ENCODE measurements at regions not wholly inside any gene's neighbourhood (a gene's known extent, or its start where the extent isn't known, plus 50 kb on each side); places are given as distances from the start of the nearest gene placed in this dataset.
"Not testable (repeated sequence)": the region's sequence is repeated elsewhere in the genome, so short reads cannot be mapped to it uniquely, and the experiment has no call there.

- no peak for DNase-seq (ENCODE audit: low read depth)
Observed at GRCh38 chr11:121904148-121904547, 211.9 kb downstream of the BLID start.

DNA sequence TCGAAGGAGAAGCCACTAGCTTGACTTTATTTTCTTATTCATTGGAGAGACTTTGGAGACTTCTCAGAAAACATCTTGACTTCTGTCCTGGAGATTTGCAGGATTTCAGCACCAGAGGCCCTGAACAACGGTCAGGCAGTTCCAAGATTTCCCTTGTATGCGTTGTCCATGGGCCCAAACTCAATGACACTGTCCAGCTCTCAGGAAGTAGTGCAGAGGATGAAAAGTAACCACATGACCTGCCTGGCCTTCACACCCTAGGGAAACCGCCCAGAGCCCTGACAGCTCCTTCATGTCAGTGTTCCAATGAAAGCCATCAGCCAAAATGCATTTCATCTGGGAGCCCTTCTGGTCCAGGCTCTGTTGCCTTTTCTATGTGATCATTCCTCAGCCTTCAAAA lies 214.1 kb downstream of the BLID start:
- DNase-seq (ENCODE audit: low read depth): no peak

DNA sequence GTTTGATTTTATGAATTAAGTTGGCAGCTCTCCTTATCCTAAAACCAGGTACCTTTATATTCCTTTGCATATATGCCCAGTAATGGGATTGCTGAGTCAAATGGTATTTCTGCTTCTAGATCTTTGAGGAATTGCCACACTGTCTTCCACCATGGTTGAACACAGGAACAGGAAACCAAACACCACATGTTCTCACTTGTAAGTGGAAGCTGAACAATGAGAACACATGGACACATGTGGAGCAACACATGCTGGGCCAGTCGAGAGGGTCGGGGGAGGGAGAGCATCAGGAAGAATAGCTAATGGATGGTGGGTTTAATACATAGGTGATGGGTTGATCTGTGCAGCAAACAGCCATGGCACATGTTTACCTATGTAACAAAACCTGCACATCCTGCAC lies 214.6 kb downstream of the BLID start:
- not testable (repeated sequence) for DNase-seq (ENCODE audit: low read depth)

DNA sequence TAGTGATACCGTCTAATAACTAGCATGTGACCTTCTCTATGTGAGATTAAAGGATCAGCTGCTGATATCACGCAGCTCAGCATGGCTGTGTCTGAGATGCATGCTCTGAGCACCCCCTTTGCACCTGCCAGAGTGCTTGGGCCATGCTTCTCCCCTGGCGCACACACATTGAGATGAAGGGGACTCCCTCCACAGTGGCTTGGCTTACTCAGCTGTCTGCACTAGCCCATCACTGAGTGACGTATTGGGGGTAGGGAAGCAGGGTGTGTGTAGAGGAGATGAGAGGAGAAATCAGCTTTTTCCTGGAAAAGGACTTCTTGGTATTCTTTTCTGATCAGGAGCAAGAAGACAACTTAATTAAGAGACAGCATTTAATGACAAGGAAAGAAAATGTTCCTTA lies 216.5 kb downstream of the BLID start:
- no peak for DNase-seq (ENCODE audit: low read depth)

DNA sequence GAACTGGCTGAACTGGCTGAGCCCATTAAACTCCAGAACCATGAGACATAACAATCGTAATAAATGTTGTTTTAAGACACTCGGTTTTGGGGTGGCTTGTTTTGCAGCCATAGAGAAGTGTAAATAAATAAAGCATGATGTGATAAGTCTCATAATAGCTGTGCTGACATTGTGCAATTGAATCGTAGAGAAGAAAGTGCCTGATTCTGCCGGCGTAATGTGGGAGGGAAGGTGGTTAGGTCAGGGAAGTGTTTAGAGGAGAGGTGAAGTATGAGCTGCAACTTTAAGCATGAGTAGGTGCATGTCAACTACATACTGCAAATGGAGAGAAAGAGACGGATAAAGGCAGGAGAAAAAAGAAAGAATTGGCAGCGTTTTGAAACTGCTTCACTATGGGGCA lies 217.1 kb downstream of the BLID start:
- no peak for DNase-seq (ENCODE audit: low read depth)

DNA sequence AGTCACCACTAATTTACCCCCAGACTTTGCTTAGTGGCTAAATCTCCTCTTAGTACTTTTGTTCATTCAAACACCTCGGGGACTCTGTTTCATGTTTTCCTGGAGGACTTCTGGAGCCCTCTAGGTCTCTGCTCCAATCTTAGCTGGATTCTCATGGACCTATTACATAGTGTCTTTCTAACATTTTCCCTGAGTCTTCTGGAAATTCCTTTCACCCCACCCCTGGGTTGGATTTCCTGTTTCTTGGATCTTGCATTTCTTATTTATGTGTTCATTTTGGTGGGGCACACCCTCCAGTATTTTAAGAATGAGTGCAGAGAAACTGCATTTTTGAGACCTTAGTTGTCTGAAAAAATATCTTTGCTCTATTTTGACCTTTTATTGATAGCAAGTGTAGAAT lies 220.1 kb downstream of the BLID start:
- peak; percentile 65 for DNase-seq (ENCODE audit: low read depth)

DNA sequence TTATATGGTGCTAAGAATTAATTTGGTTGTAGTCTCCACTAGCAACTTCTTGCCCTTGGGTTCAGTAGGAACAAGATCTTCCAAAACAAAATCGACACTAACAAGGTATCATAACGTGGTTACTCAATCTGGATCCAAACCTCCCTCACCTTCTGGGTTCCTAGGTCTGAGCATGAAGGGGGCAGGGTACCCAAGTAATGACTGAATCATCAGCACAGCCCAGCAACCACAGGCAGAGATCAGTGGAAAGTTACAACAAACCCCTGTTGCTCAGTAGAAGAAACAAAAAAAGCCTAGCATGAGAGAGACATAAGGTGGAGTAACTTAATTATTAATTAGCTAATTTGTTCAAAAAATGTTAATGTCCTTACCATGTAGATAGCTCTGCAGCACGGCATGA lies 221.4 kb downstream of the BLID start:
- peak; percentile 71 for DNase-seq (ENCODE audit: low read depth)

- DNase-seq (ENCODE audit: low read depth): no peak
Observed at GRCh38 chr11:121892863-121893262, 223.2 kb downstream of the BLID start.

DNA sequence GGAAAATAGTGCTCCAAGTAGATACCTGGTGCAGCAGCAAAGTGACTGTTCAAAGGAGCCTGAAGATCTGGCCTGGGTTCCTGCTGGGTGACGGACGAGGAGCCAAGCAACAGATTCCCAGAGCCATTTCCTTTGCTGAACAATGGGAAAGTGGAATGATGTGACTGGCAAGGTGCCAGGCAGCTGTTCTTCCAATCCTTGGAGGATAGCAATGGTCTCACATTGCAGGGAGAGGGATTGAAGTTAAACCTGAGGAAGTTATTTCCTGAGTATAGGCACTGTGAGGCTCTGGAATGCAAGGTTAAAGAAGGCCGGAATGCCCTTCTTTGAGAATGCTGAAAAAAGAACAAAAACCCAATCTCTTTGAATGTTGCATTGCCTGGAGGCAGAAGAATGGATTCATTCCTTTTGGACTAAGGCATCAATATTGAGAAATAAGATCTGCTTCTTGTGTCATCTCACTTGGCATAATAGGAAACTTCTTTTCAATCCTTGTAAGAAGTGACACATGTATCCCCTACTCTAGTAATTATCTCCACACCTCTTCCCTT lies 223.8 kb downstream of the BLID start:
- peak; percentile 67 for DNase-seq (ENCODE audit: low read depth)

DNA sequence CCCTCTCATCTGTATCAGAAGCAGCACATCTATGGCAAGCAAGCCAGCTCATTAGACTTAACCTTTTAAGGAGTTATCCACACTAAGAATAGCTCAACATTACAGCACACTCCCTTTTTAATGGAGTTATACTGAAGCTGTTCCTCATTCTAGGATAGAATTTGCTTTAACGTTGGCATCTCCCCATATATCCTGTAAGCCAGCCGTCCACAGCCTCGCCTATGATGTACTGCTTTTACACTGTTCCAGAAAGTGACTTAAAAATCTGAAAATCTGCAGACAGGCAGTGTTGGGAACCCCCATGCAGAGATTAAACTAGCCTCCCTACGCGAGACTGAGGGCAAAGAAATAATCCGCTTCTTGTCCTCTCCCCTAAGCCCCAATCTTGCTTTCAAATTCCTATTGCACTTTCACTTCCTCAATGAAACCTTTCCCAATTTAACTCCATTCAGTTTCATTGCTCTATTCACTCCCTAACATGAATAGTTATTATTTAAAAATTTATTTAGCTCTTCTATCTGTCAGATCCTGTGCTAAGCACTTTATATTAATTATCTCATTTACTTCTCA lies 225.0 kb downstream of the BLID start:
- DNase-seq (ENCODE audit: low read depth): no peak

GRCh38 chr11:121890377-121890776 lies 225.6 kb downstream of the BLID start:
- peak; percentile 88 for DNase-seq (ENCODE audit: low read depth)

DNA sequence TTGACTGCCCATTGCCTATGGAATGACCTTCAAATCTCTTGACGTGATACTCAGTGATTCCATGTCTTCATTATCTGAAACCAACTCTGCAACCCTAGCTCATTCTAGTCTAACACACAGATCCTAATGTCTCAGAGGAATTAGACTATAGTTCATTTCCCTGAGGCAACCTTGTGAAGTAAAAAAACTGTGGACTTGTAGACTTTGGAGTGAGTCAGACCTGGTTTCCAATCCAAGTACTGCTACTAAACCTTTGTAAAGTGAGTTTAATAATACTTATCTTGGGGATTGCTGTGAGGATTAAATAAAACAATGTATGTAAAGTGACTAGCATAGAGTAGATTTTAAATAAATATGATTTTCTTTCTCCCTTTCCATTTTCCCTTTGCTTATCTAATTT lies 226.1 kb downstream of the BLID start:
- peak; percentile 17 for DNase-seq (ENCODE audit: low read depth)

DNA sequence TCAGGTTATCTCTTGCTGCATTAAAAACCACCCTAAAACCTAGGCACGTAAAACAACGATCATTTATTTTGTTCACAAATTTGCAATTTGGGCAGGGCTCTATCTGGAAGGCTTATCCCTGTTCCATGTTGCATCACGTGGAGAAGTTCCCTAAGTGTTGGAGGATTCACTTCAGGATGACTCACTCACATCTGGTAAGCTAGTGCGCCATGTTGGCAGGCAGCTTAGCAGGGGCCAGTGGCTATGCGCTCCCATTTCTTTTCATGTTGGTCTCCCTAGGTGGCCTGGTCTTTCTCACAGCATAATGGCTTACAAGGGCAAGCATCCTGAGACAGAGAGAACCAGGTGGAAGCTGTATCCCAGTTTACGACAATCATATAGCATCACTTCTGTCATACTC lies 226.8 kb downstream of the BLID start:
- DNase-seq (ENCODE audit: low read depth): no peak

- DNase-seq (ENCODE audit: low read depth): no peak
Observed at GRCh38 chr11:121887976-121888557, 227.9 kb downstream of the BLID start.

GRCh38 chr11:121887569-121887968 lies 228.4 kb downstream of the BLID start:
- no peak for DNase-seq (ENCODE audit: low read depth)

DNA sequence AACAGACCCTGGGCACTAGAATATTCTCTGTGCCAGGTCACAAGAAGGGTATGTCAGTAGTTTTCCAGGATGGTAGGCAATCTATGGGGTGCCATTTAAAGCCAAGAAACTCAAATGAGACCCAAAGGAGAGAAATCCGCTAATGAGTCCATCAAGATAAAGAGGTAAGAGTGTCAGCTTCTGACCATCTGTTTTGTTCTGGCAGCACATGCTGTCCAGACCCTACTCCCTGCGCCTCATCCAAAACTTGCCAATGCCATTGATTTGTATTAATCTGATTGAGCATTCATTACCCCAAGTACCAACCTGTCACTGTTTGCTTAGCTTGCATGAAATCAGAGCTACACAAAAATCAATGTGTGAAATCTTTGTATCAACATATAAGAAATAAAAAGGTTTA lies 229.0 kb downstream of the BLID start:
- DNase-seq (ENCODE audit: low read depth): no peak

GRCh38 chr11:121886005-121886734 lies 229.8 kb downstream of the BLID start:
- DNase-seq (ENCODE audit: low read depth): no peak

GRCh38 chr11:121884626-121885025 lies 231.4 kb downstream of the BLID start:
- peak; percentile 28 for DNase-seq (ENCODE audit: low read depth)

GRCh38 chr11:121881806-121882205 lies 234.2 kb downstream of the BLID start:
- peak; percentile 47 for DNase-seq (ENCODE audit: low read depth)

GRCh38 chr11:121877152-121877551 lies 238.9 kb downstream of the BLID start:
- no peak for DNase-seq (ENCODE audit: low read depth)

DNA sequence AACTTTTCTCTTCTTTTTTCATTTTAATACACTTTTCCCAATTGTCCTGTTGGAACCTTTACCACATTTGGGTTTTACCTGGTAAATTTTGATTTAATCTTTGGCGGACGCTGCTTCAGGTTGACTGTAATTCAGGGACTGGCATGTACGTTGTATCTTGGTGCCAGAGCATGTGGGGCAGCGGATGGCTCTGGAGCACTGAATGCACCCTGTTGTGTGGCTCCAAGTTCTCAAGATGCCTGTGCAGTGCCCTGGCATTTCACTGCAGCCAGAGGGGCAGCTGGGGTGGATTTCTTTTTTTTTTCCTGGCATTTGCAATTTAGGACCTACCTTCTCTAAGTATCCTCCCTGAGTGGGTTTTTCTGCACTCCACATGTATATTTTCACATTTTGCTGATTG lies 242.2 kb downstream of the BLID start:
- no peak for DNase-seq (ENCODE audit: low read depth)

GRCh38 chr11:121872356-121872755 lies 243.7 kb downstream of the BLID start:
- DNase-seq (ENCODE audit: low read depth): no peak

Measured in HT1080 (cell line).